ENCODE measurements at regions not wholly inside any gene's neighbourhood (a gene's known extent, or its start where the extent isn't known, plus 50 kb on each side); places are given as distances from the start of the nearest gene placed in this dataset.

DNA sequence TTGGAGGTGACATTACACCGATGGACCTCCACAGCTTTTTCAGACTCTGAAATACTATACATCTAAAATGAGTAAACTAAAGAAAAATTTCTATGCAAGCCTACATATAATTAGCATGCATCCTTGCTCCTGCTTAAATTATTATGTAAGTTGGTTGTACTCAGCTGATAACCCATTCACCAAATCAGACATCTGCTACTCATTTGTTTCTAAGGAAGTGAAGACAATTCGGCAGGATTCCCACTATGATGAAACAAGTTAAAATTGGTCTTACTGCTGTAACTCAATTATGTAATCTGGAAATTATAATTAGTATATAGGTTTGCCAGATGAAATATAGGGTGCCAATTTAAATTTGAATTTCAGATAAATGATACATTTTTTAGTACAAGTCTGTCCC lies 59.5 kb upstream of the FGF13 start:
- no peaks in the 10 kb centered on the region for H3K27me3 ChIP-seq (ENCODE audit: control insufficient read depth, insufficient read depth, low read length)
- no peaks in the 10 kb centered on the region for H3K4me1 ChIP-seq (ENCODE audit: control insufficient read depth, insufficient read depth, low read length)
- no peaks in the 10 kb centered on the region for H3K36me3 ChIP-seq (ENCODE audit: insufficient read depth, low read length)
- no peak overlapping the region for H3K4me3 ChIP-seq (ENCODE audit: low read length)
- H3K9me3 ChIP-seq (replicated peaks; ENCODE audit: low read length), result no peaks in the 10 kb centered on the region
- H3K9ac ChIP-seq (ENCODE audit: low read depth, low read length), result no peak overlapping the region
- H3K4me2 ChIP-seq (ENCODE audit: low read length), result no peak overlapping the region

DNA sequence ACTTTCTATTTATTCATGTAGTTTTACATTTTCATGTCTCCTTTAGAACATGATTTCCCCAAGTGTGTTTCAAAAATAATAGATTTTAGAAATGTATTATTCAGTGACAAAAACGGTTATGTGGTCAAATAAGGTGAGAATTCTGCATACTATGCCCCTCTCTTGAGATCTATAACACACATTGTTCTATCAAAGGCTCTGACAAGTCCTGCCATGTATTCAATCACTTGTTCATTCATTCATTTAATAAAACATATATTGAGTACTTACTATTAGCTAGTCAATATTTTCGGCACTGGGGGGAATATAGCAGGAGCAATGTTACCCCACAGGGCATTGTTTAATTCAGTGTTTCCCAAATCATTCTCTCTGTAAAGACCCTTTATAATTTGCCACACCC lies 58.4 kb upstream of the FGF13 start:
- Histone ChIP-seq H3K9ac (ENCODE audit: low read depth, low read length) (no peak overlapping the region), H3K27me3 (ENCODE audit: control insufficient read depth, insufficient read depth, low read length) (no peaks in the 10 kb centered on the region), H3K36me3 (ENCODE audit: insufficient read depth, low read length) (no peaks in the 10 kb centered on the region), H3K4me2 (ENCODE audit: low read length) (no peak overlapping the region), H3K4me1 (ENCODE audit: control insufficient read depth, insufficient read depth, low read length) (peaks cover 5% of the 10 kb centered on the region), H3K9me3 (replicated peaks; ENCODE audit: low read length) (no peaks in the 10 kb centered on the region), H3K4me3 (ENCODE audit: low read length) (no peak overlapping the region)

DNA sequence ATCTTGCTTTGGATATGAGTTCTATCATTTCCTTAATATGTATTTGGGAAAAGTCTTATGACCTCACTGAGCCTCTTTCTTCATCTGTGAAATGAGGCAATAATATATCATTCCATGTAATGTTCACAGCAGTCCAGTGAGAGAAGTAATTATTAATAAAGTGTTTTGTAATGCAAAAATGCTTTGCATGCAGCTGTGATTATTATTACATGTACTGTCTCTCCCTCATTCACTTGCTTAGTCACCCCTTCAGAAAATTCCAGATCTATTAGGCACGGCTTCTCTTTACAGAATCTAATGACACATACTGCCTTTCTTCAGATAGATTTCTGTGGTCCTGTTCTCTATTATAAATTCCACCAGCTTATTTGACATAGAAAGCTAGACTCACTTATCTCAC lies 53.5 kb upstream of the FGF13 start:
- H3K9ac ChIP-seq (ENCODE audit: low read depth, low read length), result no peak overlapping the region
- no peak overlapping the region for H3K4me3 ChIP-seq (ENCODE audit: low read length)
- H3K9me3 ChIP-seq (replicated peaks; ENCODE audit: low read length), result no peaks in the 10 kb centered on the region
- H3K4me2 ChIP-seq (ENCODE audit: low read length), result no peak overlapping the region
- H3K36me3 ChIP-seq (ENCODE audit: insufficient read depth, low read length), result no peaks in the 10 kb centered on the region
- H3K27me3 ChIP-seq (ENCODE audit: control insufficient read depth, insufficient read depth, low read length), result no peaks in the 10 kb centered on the region
- H3K4me1 ChIP-seq (ENCODE audit: control insufficient read depth, insufficient read depth, low read length), result peaks cover 5% of the 10 kb centered on the region

DNA sequence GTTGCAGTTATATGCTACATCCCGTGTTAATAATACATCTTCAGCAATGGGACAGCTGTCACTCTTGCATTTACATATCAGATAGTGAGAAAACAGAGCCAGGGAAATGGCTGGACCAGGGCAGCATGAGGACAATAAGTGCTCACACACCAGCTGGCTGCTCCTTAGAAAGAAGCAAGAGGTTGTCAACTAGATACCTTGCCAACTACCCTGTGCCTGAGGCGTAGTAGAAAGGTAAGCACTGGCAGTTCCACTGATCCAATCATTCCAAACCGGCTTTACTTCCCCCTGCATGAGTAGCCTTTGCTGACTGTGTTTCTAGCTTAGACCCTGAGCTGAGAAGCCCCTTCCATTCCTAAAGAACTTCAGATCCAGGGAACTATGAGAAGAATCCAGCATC lies 52.2 kb upstream of the FGF13 start:
- H3K9ac ChIP-seq (ENCODE audit: low read depth, low read length), result no peak overlapping the region
- H3K36me3 ChIP-seq (ENCODE audit: insufficient read depth, low read length), result no peaks in the 10 kb centered on the region
- H3K9me3 ChIP-seq (replicated peaks; ENCODE audit: low read length), result no peaks in the 10 kb centered on the region

DNA sequence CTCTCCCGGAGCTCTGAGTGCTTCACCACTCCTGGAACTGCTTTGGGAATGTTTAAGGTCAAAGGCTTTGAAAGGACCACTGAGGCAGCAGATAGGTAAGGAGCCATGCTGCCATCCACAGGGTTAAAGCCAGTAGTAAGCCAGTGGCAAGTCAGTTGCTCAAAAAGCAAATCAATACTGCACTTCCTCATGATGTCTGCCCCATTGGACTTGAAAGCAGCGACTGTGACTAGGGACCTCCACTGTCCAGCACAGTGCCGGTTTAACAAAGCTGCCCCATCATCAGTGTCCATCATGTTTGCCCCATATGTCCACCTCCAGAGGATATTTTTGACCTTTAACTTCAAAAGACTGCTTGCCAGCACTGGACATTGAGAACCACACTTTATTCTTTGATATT lies 49.9 kb upstream of the FGF13 start:
- Histone ChIP-seq H3K4me2 (ENCODE audit: low read length) (no peak overlapping the region), H3K4me3 (ENCODE audit: low read length) (no peak overlapping the region)

More for the DNA sequence above, 52.2 kb upstream of the FGF13 start:
- no peak overlapping the region for H3K4me2 ChIP-seq (ENCODE audit: low read length)
- no peaks in the 10 kb centered on the region for H3K27me3 ChIP-seq (ENCODE audit: control insufficient read depth, insufficient read depth, low read length)
- peaks cover 5% of the 10 kb centered on the region for H3K4me1 ChIP-seq (ENCODE audit: control insufficient read depth, insufficient read depth, low read length)
- H3K4me3 ChIP-seq (ENCODE audit: low read length), result no peak overlapping the region

More for the DNA sequence above, 49.9 kb upstream of the FGF13 start:
- peaks cover 5% of the 10 kb centered on the region for H3K4me1 ChIP-seq (ENCODE audit: control insufficient read depth, insufficient read depth, low read length)
- no peaks in the 10 kb centered on the region for H3K9me3 ChIP-seq (replicated peaks; ENCODE audit: low read length)
- H3K36me3 ChIP-seq (ENCODE audit: insufficient read depth, low read length), result no peaks in the 10 kb centered on the region
- no peak overlapping the region for H3K9ac ChIP-seq (ENCODE audit: low read depth, low read length)
- H3K27me3 ChIP-seq (ENCODE audit: control insufficient read depth, insufficient read depth, low read length), result no peaks in the 10 kb centered on the region
